Ectodermal cell (in vitro differentiated cells): ENCODE measurements at regions not wholly inside any gene's neighbourhood (a gene's known extent, or its start where the extent isn't known, plus 50 kb on each side); places are given as distances from the start of the nearest gene placed in this dataset.

Experiments used
- H3K27ac ChIP-seq: 2 replicates; pipeline ENCODE4 v1.7.0; 2013; ENCODE audit warnings: mild to moderate bottlenecking, low read depth, low read length; ENCODE audit not compliant: insufficient read depth, poor library complexity, severe bottlenecking
- H3K27me3 ChIP-seq: 2 replicates; pipeline ENCODE4 v1.7.0; 2013; ENCODE audit warnings: mild to moderate bottlenecking, low read length; ENCODE audit not compliant: insufficient read depth, control insufficient read depth, poor library complexity, severe bottlenecking
- H3K36me3 ChIP-seq: one replicate; pipeline ENCODE4 v1.7.0; 2013; ENCODE audit warnings: low read length; ENCODE audit not compliant: control insufficient read depth, insufficient read depth
- H3K4me1 ChIP-seq: one replicate; pipeline ENCODE4 v1.7.0; 2013; ENCODE audit warnings: low read length; ENCODE audit not compliant: control insufficient read depth, insufficient read depth
- H3K4me3 ChIP-seq: 2 replicates; pipeline ENCODE4 v1.7.0; 2013; ENCODE audit warnings: low read depth, low read length, control low read depth; ENCODE audit not compliant: insufficient read depth
- H3K9me3 ChIP-seq: 2 replicates; pipeline ENCODE4 v1.7.0; 2013; ENCODE audit warnings: mild to moderate bottlenecking, low read length, moderate library complexity; ENCODE audit not compliant: control insufficient read depth
- WGBS, 2 experiments: methylation state at CpG; one replicate each; pipeline ENCODE4 v1.1.7; 2013; ENCODE audit warnings: missing lambda C conversion rate in 2 of 2; 5-methylcytosine and 5-hydroxymethylcytosine counted together

DNA sequence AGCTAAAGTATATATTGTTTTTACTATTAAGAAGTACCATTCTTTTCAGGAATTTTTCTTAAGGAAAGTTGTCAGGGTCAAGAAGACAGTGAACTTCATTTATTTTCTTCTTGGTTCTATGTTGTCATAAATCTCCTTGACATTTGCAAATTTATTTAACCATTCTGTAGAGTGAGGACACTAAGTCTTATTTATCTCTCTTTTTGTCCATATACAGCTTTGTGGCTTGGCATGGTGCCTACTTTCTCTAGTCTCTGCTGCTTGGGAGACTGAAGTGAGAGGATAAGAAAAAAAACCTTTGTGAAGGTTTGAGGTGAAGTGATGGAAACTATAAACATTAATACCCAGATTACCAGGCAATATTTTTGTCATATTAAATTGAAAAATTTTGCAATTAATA, 1389.4 kb downstream of the SUCLG1 start:
- H3K36me3 ChIP-seq, result no peaks in the 10 kb centered on the region
- no peaks in the 10 kb centered on the region for H3K27me3 ChIP-seq
- H3K4me3 ChIP-seq, result no peak overlapping the region
- H3K9me3 ChIP-seq, result no peaks in the 10 kb centered on the region
- no peaks in the 10 kb centered on the region for H3K4me1 ChIP-seq
- no peak overlapping the region for H3K27ac ChIP-seq

DNA sequence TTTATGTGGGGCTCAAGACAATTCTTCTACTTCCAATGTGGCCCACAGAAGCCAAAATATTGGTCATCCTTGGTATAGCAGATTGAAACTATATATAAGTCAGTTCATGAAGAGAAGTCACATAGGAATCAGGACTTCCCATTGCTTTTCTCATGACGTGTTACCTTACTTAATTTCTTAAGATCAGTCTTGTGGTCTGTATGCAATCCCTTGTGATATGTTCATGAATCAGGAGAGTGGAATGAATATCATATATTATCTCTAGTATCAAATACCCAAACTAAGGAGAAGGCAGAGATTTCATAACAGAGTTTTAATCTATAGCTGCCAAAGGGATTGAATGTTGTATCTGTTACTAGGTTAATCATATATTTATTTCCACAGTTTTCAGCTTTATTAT, 1390.4 kb downstream of the SUCLG1 start:
- Histone ChIP-seq H3K36me3 (no peaks in the 10 kb centered on the region), H3K27me3 (no peaks in the 10 kb centered on the region), H3K9me3 (no peaks in the 10 kb centered on the region), H3K27ac (no peak overlapping the region), H3K4me3 (no peak overlapping the region), H3K4me1 (no peaks in the 10 kb centered on the region)
- WGBS, 2 experiments, result 89% methylated on average over 1 of the region's 1 CpG; no CpG with 5 or more reads in 1 of the 2 experiments

DNA sequence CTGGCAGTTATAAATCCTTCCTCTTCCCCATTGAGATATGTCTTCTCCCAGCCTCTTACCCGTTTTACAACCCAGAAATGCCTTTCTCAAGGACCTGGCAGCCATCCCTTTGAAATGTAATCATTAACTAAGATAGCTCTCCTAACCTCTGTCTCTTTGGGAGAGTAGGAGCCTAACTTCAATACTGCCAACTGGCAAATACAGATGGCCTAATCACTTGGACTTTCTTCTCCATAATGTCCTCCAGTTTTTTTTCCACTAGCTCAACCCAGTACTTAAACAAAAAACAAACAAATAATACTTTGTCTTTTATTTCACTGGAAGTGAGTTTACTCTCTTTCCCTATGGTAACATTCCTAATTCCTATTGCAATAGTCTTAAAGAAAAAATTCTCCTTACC, 1391.1 kb downstream of the SUCLG1 start:
- Histone ChIP-seq H3K27ac (no peak overlapping the region), H3K4me1 (no peaks in the 10 kb centered on the region), H3K36me3 (no peaks in the 10 kb centered on the region)

DNA sequence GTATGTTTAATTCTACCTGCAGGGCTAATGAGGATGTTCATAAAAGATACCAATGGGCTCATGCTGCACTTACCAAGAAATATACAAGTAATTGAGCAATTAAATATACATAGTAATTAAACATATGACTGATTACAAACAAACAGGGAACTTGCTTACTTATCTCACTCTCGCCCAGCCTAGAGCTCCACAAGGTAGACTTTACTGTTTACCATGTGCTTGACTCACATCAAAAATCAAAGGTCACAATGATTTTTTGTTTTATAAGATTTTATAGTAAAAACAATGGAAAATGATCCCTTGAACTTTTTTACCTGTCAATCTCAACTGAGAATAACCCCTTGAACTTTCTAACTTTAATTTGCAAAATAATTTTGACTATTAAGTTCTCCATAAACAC, 1395.1 kb downstream of the SUCLG1 start:
- Histone ChIP-seq H3K9me3 (no peaks in the 10 kb centered on the region), H3K4me3 (no peak overlapping the region), H3K27ac (no peak overlapping the region), H3K4me1 (no peaks in the 10 kb centered on the region), H3K27me3 (no peaks in the 10 kb centered on the region), H3K36me3 (no peaks in the 10 kb centered on the region)
- no CpG with 5 or more reads among the region's 1 CpG for WGBS, 2 experiments

More for the DNA sequence above, 1391.1 kb downstream of the SUCLG1 start:
- Histone ChIP-seq H3K9me3 (no peaks in the 10 kb centered on the region), H3K4me3 (no peak overlapping the region), H3K27me3 (no peaks in the 10 kb centered on the region)
- 46 to 57% methylated on average over 1 of the region's 1 CpG for WGBS, 2 experiments

DNA sequence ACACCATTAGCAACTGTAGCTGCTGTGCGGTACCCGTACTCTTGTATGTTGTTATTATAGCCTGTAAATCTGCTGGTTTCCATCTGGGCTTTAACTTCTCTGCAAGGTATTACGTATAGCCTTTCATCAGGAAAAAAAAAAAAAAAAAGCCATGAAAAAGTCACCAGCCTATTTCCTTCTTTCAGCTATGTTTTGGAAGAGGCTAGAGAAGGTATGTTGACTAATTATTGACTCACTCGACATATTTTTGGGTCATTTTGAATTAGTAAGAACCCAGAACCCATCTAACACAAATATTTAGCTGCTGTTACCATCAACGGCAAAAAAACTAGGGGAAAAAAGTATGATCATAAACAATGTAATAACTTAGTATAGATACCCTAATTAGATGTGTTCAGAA, 1395.6 kb downstream of the SUCLG1 start:
- 94 to 100% methylated on average over 3 of the region's 5 CpGs for WGBS, 2 experiments
- no peaks in the 10 kb centered on the region for H3K27me3 ChIP-seq

DNA sequence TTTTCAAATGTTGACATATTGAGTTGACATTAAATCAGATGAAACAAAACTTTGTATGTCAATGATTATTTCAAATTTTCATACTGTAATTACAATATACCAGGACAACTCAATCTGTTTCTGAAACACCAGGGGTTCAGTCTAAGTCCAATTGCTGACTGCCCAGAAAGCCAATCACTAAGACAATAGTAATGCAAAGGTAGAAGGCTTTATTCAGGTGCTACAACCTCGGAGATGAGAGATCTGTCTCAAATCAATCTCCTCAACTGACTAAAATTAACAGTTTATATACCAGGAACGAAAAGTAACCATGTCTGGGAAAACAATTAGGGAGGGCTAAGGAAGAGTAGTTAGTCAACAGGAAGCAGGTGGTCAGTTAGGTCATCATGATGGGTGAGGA, 1400.4 kb downstream of the SUCLG1 start:
- no peaks in the 10 kb centered on the region for H3K9me3 ChIP-seq
- H3K27ac ChIP-seq, result no peak overlapping the region
- no peaks in the 10 kb centered on the region for H3K27me3 ChIP-seq
- H3K4me1 ChIP-seq, result no peaks in the 10 kb centered on the region
- no peaks in the 10 kb centered on the region for H3K36me3 ChIP-seq
- 97 to 100% methylated on average over 2 of the region's 2 CpGs for WGBS, 2 experiments
- no peak overlapping the region for H3K4me3 ChIP-seq

More for the DNA sequence above, 1395.6 kb downstream of the SUCLG1 start:
- no peak overlapping the region for H3K27ac ChIP-seq
- H3K9me3 ChIP-seq, result no peaks in the 10 kb centered on the region
- no peaks in the 10 kb centered on the region for H3K36me3 ChIP-seq
- H3K4me1 ChIP-seq, result no peaks in the 10 kb centered on the region
- H3K4me3 ChIP-seq, result no peak overlapping the region

DNA sequence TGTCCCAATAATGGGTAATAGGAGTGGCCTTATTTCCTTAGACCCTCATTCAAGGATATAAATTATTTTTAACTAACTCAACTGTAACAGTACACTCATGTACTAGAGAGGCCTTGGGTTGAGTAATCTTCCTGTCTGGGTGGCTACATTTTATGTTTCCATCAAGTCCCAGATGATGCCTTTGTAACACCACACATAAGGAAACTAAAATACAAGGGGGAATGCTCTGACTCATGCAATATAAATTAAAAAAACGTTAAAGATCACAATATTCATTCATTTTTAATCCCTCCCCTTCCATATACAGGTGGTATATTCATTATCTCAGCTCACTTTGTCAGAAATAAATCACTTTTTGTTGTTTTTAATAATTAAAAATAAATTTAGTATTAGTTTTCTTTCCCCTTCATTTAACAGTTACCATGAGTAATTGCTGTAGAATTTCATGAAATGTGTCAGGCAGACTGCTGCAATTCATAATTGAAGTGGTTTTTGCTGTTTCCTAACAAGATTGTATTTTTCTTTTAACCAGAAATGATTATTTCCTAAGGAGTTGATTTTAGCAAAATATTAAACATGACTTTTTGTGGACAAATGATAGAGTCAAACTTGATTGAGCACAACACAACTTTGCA, 1403.6 kb downstream of the SUCLG1 start:
- Histone ChIP-seq H3K27me3 (no peaks in the 10 kb centered on the region), H3K27ac (no peak overlapping the region), H3K4me1 (no peaks in the 10 kb centered on the region), H3K9me3 (no peaks in the 10 kb centered on the region), H3K4me3 (no peak overlapping the region), H3K36me3 (no peaks in the 10 kb centered on the region)
- WGBS, 2 experiments, result 67 to 80% methylated on average over 1 of the region's 1 CpG

DNA sequence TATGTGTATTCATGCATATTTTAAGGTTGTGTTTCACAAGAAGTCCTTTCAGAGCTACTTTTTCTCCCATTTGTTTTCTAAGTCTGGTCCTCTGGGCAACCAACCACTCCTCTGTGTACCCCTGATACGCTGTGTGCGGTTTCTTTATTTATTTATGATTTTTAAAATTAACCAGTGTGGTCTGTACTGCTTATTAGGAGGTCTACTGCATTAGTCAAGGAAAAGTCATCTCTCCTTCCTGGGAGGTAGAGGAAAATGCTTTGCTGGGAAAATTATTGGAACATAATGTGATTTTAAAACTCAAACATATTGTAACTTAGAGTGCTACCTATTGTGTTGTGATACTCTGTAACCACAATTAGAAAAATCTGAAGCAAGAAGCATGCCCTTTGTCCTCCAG, 1404.3 kb downstream of the SUCLG1 start:
- H3K4me3 ChIP-seq, result no peak overlapping the region
- no peaks in the 10 kb centered on the region for H3K9me3 ChIP-seq
- no peak overlapping the region for H3K27ac ChIP-seq
- H3K4me1 ChIP-seq, result no peaks in the 10 kb centered on the region
- no peaks in the 10 kb centered on the region for H3K27me3 ChIP-seq
- whole genome bisulfite sequencing, 2 experiments, result 100% methylated on average over 2 of the region's 2 CpGs; no CpG with 5 or more reads in 1 of the 2 experiments
- no peaks in the 10 kb centered on the region for H3K36me3 ChIP-seq

DNA sequence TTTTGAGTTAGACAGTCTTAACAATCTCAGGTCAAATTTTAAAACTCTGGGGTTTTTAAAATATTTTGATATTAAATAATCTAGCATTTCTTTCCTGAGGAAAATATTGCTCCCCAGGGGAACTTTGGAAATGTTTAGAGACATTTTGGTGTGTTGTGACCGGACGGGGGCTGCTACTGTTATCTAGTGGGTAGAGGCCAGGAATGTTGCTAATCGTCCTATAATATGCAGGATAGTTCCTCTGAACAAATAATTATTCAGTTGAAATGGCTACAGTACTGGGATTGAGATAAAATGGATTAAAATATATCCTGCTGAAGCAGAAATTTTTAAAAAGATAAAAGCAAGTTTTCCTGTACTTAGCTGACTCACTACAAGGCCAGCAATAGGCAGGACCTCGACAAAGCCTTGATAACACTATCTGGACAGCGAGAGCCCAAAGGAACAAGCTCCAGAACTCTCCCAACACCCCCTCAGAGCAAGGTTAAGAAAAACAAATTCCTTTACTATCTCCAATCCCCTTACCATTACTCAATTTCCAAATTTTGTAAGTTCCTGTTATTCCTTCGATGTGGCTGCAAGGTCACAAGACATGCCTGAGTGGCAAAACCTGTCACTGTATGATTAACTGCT, 1407.4 kb downstream of the SUCLG1 start:
- H3K4me1 ChIP-seq, result no peaks in the 10 kb centered on the region
- H3K9me3 ChIP-seq, result no peaks in the 10 kb centered on the region
- no peaks in the 10 kb centered on the region for H3K27me3 ChIP-seq
- H3K36me3 ChIP-seq, result no peaks in the 10 kb centered on the region
- 96 to 97% methylated on average over 6 of the region's 6 CpGs for WGBS, 2 experiments
- no peak overlapping the region for H3K4me3 ChIP-seq
- no peak overlapping the region for H3K27ac ChIP-seq

DNA sequence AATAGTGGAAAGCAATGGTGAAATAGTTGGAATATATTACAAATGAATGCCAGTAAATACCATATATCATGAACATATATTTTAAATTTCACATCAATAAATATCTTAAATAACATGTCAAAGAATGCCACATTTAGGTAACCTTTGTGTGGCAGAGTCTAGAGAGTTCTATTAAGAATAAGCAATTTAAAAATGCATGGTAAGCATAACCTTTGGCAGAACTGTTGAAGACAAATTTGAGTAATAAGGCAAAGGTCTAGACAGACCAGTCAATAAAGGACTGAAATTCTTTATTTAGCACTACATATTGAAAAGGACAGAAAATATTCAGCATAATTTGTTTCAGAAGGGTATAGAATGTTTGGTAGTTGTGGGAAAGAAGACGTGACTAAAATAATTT, 1417.0 kb downstream of the SUCLG1 start:
- Histone ChIP-seq H3K4me3 (no peak overlapping the region), H3K27ac (no peak overlapping the region), H3K27me3 (no peaks in the 10 kb centered on the region), H3K9me3 (no peaks in the 10 kb centered on the region), H3K36me3 (no peaks in the 10 kb centered on the region), H3K4me1 (no peaks in the 10 kb centered on the region)
- no CpG with 5 or more reads among the region's 1 CpG for WGBS, 2 experiments
